ENCODE measurements at regions not wholly inside any gene's neighbourhood (a gene's known extent, or its start where the extent isn't known, plus 50 kb on each side); places are given as distances from the start of the nearest gene placed in this dataset.
A peak's percentile ranks its signal among the peaks of the same experiment; 100 is the strongest.
"Not testable (repeated sequence)": the region's sequence is repeated elsewhere in the genome, so short reads cannot be mapped to it uniquely, and the experiment has no call there.

DNA sequence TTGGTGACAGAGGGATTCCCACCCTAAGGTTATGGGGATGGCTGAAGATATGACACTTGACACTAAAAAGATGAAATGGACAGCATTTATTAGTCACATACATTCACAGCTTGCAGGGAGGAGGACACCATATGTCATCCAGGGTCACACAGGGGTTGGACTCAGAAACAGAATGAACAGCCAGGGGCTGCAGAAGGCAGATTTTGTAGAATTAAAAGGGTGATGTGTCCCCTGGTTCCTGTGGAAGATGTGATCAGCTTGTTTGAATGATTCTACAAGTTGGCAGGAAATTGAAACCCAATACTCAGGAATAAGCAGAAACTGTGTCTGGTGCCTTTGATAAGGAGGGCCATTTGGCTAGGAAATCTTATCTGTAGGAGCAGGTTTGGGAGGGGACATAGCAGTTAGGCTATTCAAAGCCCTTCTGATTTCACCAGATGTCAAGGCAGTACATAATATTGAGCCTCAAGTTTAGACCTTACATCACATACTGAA, 102.3 kb upstream of the GRIN3A start:
- DNase-seq: no peak

DNA sequence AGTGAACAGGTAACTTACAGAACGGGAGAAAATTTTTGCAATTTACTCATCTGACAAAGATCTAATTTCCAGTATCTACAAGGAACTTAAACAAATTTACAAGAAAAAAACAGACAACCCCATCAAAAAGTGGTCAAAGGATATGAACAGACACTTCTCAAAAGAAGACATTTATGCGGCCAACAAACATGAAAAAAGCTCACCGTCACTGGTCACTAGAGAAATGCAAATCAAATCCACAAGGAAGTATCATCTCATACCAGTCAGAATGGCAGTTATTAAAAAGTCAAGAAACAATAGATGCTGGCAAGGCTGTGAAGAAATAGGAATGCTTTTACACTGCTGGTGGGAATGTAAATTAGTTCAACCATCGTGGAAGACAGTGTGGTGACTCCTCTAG, 100.5 kb upstream of the GRIN3A start:
- not testable (repeated sequence) for DNase-seq

DNA sequence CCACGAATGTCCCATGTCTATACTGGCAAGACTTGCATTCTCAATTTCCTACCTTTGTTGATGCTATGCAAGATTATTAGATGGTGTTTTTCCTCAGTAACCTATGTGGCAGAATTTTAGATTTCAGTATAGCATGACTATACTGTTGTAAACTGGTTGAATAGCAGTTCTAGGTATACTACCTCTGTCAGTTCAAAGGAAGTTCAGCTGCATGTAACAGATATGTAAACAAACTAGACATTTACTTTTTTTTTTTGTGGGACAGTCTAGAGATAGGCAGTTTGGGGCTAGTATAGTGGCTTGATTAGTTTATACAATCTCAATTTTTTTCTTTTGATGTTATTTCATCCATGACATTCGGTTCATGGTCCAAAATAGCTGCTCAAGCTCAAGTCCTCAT, 97.6 kb upstream of the GRIN3A start:
- no peak for DNase-seq

DNA sequence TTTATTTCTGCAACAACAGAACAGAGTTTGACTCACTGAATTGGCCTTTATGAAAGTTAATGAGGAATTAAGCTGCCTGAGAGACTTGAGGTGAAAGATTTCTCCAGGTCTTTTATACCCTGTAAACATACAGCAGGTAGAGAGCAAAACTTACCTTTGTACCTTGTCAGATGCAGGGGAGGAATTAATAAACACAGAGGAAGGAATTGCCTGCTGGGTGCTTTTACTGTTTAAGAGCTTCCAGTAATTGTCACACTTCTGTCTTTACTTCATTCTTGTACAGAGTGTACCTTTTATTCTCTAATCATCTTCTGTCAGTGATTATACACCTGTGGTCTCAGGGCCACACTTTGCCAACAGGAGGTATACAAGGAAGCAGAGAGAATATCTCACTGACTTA, 94.0 kb upstream of the GRIN3A start:
- DNase-seq: no peak

DNA sequence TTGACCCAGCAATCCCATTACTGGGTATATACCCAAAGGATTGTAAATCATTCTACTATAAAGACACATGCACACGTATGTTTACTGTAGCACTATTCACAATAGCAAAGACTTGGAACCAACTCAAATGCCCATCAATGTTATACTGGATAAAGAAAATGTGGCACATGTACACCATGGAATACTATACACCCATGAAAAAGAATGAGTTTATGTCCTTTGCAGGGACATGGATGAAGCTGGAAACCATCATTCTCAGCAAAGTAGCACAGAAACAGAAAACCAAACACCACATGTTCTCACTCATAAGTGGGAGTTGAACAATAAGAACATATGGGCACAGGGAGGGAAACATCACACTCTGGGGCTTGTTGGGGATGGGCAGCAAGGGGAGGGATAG, 83.0 kb upstream of the GRIN3A start:
- DNase-seq: not testable (repeated sequence)

DNA sequence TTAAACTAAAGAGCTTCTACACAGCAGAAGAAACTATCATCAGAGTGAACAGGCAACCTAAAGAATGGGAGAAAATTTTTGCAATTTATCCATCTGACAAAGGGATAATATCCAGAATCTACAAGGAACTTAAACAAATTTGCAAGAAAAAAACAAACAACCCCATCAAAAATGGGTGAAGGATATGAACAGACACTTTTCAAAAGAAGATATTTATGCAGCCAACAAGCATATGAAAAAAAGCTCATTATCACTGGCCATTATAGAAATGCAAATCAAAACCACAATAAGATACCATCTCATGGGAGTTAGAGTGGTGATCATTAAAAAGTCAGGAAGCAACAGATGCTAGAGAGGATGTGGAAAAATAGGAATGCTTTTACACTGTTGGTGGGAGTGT, 82.5 kb upstream of the GRIN3A start:
- not testable (repeated sequence) for DNase-seq

DNA sequence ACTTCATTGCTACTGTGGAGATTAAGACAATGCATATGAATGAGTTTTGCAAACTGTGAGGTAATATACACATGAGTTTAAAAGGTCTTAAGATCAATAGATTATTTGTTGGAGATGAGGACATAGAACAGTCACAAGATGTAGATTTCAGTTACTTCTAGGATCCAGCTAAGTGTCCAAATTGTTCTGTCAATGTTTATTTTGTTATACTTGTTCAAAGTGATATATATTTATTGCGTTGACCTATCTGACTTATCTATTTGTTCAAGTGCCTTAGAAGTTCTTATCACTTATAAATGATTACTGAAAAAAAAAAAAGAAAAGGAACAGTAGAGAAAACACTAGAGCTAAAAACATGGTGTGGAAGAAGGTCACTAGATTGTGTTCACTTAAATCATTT, 75.6 kb upstream of the GRIN3A start:
- DNase-seq: no peak

DNA sequence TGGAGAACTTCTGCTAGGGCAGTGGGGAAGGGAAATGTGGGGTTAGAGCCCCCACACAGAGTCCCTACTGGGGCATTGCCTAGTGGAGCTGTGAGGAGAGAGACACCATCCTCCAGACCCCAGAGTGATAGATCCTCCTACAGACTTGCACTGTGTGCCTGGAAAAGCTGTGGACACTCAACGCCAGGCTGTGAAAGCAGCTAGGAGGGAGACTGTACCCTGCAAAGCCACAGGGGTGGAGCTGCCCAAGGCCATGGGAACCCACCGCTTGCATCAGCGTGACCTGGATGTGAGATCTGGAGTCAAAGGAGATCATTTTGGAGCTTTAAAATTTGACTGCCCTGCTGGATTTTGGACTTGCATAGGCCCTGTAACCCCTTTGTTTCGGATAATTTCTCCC, 69.4 kb upstream of the GRIN3A start:
- not testable (repeated sequence) for DNase-seq

DNA sequence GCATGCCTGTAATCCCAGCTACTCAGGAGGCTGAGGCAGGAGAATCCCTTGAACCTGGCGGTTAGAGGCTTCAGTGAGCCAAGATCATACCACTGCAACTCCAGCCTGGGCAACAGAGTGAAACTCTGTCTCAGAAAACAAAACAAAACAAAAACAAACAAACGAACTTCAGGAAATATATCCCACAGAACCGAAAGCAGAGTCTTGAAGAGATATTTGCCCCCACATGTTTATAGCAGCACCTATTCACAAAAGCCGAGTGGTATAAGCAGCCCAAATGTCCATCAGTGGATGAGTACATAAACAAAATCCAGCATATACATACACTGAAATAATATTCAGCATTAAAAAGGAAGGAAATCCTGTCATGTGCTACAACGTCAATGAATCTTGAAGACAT, 57.6 kb upstream of the GRIN3A start:
- DNase-seq: no peak

DNA sequence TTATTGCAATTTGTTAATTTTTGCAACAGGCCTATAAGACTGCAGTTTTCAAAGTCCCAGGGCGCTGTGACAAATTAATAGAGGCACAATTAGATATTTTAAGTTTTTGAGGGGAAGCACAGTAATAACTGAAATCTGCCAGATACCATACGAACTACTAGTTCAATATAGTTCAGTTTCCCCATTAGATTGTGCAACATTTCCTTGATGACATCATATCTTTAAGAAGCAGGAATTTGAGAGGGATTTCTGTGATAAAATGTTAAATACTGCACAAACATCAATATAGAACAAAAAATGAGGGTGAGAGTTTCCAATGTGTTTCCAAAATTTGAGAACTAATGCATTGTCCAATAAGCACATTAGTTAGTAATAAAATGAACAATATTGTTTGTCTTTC, 56.7 kb upstream of the GRIN3A start:
- DNase-seq: no peak

DNA sequence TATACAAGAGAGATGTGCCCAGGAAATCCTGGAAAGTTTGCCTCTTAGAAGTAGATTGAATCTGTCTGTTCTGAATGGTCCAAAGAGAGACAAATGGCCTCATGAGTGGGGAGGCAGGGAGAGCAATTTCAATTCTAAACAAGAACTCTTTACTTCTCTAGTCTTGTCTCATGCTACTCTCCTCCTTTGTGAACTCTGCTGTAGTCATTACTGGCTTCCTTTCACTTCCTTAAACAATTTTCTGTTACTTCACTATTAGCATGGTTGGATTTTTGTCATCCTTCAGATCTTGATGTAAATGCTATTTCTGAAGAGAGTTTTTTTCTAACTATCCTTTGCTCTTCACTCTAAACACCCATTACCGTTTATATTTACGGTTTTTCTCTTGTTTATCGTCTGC, 54.0 kb upstream of the GRIN3A start:
- no peak for DNase-seq

DNA sequence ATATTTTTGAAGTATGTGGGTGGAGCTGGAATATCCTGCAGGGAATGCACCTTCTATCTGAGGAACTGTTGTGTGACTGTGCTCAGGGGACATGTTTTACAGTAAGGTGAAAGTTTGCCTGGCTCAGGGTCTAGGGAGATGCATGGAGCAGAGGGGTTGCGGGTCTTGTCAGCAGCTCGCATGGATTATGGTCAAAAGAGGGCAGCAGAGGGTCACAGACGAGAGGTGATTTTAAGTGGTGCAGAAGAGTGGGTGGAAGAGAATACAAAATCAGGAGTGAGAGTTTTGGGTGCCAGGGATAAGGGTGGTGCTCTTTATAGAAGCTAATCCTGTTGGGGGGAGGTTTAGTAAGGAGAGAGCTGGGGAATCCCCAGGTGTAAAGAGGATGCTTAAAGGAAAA, 53.5 kb upstream of the GRIN3A start:
- peak; percentile 44 for DNase-seq

DNA sequence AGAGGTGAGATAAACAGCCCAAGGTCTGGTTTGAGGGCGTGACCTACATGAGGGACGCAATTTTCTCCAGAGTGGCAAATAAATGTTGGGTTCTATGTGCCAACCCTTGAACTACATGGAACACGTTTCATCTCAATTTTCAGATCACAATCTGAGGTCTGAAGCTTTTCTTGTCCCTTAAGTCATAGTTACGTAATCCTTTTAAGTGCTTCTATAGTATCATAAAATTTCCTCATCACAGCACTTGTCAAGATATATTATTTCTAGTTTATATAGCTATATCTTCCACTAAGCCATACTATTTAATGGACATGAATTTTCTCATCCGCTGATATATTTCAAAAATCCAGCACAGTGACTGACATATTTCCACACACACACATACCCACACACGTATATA, 53.1 kb upstream of the GRIN3A start:
- DNase-seq: no peak

Measured in activated CD4-positive, alpha-beta T cell treated with anti-CD3 and anti-CD28 coated beads, Interleukin-2, Interleukin-6, amounts not matched to agents 100 ng/mL and 50 ng/mL, durations not matched to agents 16 hours and 8 hours (primary cell).